Caco-2 (cell line): ENCODE measurements at regions not wholly inside any gene's neighbourhood (a gene's known extent, or its start where the extent isn't known, plus 50 kb on each side); places are given as distances from the start of the nearest gene placed in this dataset.

Experiments used
- BruUV-seq: library from RNA; stranded (reverse); fragments of 400-500 nt; replicated peaks from 2 replicates; lab custom pipeline; 2021; lab: Mats Ljungman, UMichigan
- CTCF ChIA-PET: fragments of 300-600 bp; sonication (Branson Sonifier 250); formaldehyde crosslinking; loops from one replicate; lab custom pipeline; 2022; ENCODE audit warnings: antibody characterized with exemption; lab: Charles Lee
- POLR2A ChIA-PET: fragments of 300-600 bp; sonication (Branson Sonifier 250); formaldehyde crosslinking; loops from one replicate; lab custom pipeline; 2022; ENCODE audit warnings: antibody characterized with exemption; lab: Charles Lee
- DNase-seq, 2 experiments: peaks; one replicate each; pipeline versions ENCODE4 v3.0.0 to v3.0.0-alpha.2; 2020 to 2022
- H3K27me3 ChIP-seq: replicated peaks from 2 replicates; pipeline ENCODE4 v1.6.0; 2011; ENCODE audit warnings: low read length; ENCODE audit not compliant: control insufficient read depth, insufficient read depth
- H3K36me3 ChIP-seq: 2 replicates; pipeline ENCODE4 v1.5.1; 2011; ENCODE audit warnings: low read length; ENCODE audit not compliant: control insufficient read depth, insufficient read depth
- H3K4me1 ChIP-seq: fragments of 250-450 bp; sonication (Bioruptor Pico); 2 replicates; pipeline ENCODE4 v1.5.1; 2020; ENCODE audit warnings: mild to moderate bottlenecking
- H3K4me3 ChIP-seq: 2 replicates; pipeline ENCODE4 v1.5.1; 2011; ENCODE audit warnings: low read depth, mild to moderate bottlenecking, control low read depth, low read length
- H3K9me3 ChIP-seq: fragments of 250-450 bp; sonication (Bioruptor Pico); 2 replicates; pipeline ENCODE4 v1.5.1; 2020; ENCODE audit warnings: mild to moderate bottlenecking, moderate library complexity
- H3K27ac Mint-ChIP-seq: one replicate; pipeline ENCODE4 v1.8.0; 2022; ENCODE audit warnings: mixed read lengths; ENCODE audit not compliant: unreplicated experiment
- H3K27me3 Mint-ChIP-seq: one replicate; pipeline ENCODE4 v1.8.0; 2022; ENCODE audit warnings: mixed read lengths; ENCODE audit not compliant: insufficient read depth, unreplicated experiment
- H3K36me3 Mint-ChIP-seq: one replicate; pipeline ENCODE4 v1.8.0; 2022; ENCODE audit warnings: mild to moderate bottlenecking, mixed read lengths; ENCODE audit not compliant: insufficient read depth, unreplicated experiment
- H3K4me1 Mint-ChIP-seq: one replicate; pipeline ENCODE4 v1.8.0; 2022; ENCODE audit warnings: low read depth, mixed read lengths; ENCODE audit not compliant: unreplicated experiment
- H3K4me3 Mint-ChIP-seq: one replicate; pipeline ENCODE4 v1.8.0; 2022; ENCODE audit warnings: mild to moderate bottlenecking, moderate library complexity, mixed read lengths; ENCODE audit not compliant: unreplicated experiment
- H3K9me3 Mint-ChIP-seq: one replicate; pipeline ENCODE4 v1.8.0; 2022; ENCODE audit warnings: mixed read lengths; ENCODE audit not compliant: unreplicated experiment
- CTCF ChIP-seq, 2 experiments: fragments of 200-600 bp in 1 of 2; IDR thresholded peaks; 1 replicate in 1 of 2; 2 replicates in 1 of 2; pipeline versions ENCODE4 v1.5.1 to v1.8.0; 2011 to 2022; ENCODE audit warnings: antibody characterized with exemption in 1 of 2, control low read depth in 1 of 2, inconsistent platforms in 1 of 2, low read depth in 1 of 2, low read length in 1 of 2, mild to moderate bottlenecking in 1 of 2, moderate library complexity in 1 of 2; ENCODE audit not compliant: insufficient read depth in 1 of 2, severe bottlenecking in 1 of 2, unreplicated experiment in 1 of 2
- intact Hi-C: fragments of 100-400 bp; cut with micrococcal nuclease; formaldehyde crosslinking; loops from one replicate; pipeline ENCODE4 v1.10.0; 2022; ENCODE audit not compliant: unreplicated experiment

GRCh38 chr1:167158813-167159275 lies 61.8 kb upstream of the POU2F1 start:
- TF ChIP-seq CTCF (IDR thresholded peaks at IDR 0.05; ENCODE audit: insufficient read depth in 1 of 2, low read depth in 1 of 2, low read length in 1 of 2, severe bottlenecking in 1 of 2, unreplicated experiment in 1 of 2): no peak
- H3K4me1 Mint-ChIP-seq: peaks cover 15% of the 10 kb centered on the region
- BruUV-seq: no TSS peak
- ChIA-PET POLR2A (no interaction called here), CTCF (no interaction called here)
- no peaks in the 10 kb centered on the region for H3K27me3 ChIP-seq
- peaks cover 23% of the 10 kb centered on the region for H3K9me3 Mint-ChIP-seq
- H3K4me3 Mint-ChIP-seq: no peak overlapping the region
- H3K4me3 ChIP-seq: no peak overlapping the region
- H3K36me3 Mint-ChIP-seq: peaks cover 13% of the 10 kb centered on the region
- peaks cover 34% of the 10 kb centered on the region for H3K4me1 ChIP-seq
- H3K27me3 Mint-ChIP-seq: no peaks in the 10 kb centered on the region
- H3K9me3 ChIP-seq: peaks cover 14% of the 10 kb centered on the region
- H3K36me3 ChIP-seq: no peaks in the 10 kb centered on the region; the same call in 1 of the 2 replicates
- intact Hi-C loops: no loop called here
- no peak for DNase-seq
- H3K27ac Mint-ChIP-seq: no peak overlapping the region

GRCh38 chr1:167159782-167160181 lies 60.9 kb upstream of the POU2F1 start:
- ChIA-PET POLR2A (interaction anchor here (0.8 kb wide), 1 partner anchor 61 kb away, joined by 4 read pairs; the partner anchor contains the start of gene POU2F1), CTCF (interaction anchor here (1.0 kb wide), 1 partner anchor 61 kb away, joined by 4 read pairs; no protein-coding TSS in a partner anchor)
- DNase-seq: no peak
- H3K36me3 ChIP-seq: no peaks in the 10 kb centered on the region; the same call in 1 of the 2 replicates
- Mint-ChIP-seq H3K4me3 (no peak overlapping the region), H3K27me3 (no peaks in the 10 kb centered on the region), H3K4me1 (peaks cover 17% of the 10 kb centered on the region), H3K27ac (no peak overlapping the region), H3K9me3 (peaks cover 23% of the 10 kb centered on the region), H3K36me3 (peaks cover 13% of the 10 kb centered on the region)
- no peak overlapping the region for H3K4me3 ChIP-seq
- H3K27me3 ChIP-seq: no peaks in the 10 kb centered on the region
- peaks cover 14% of the 10 kb centered on the region for H3K9me3 ChIP-seq
- intact Hi-C loops: no loop called here
- H3K4me1 ChIP-seq: peaks cover 34% of the 10 kb centered on the region
- TF ChIP-seq CTCF (IDR thresholded peaks at IDR 0.05; ENCODE audit: insufficient read depth in 1 of 2, low read depth in 1 of 2, low read length in 1 of 2, severe bottlenecking in 1 of 2, unreplicated experiment in 1 of 2): no peak
- BruUV-seq: no TSS peak

GRCh38 chr1:167161242-167161641 lies 59.4 kb upstream of the POU2F1 start:
- Histone ChIP-seq H3K9me3 (peaks cover 14% of the 10 kb centered on the region), H3K4me3 (no peak overlapping the region), H3K4me1 (peaks cover 34% of the 10 kb centered on the region), H3K36me3 (no peaks in the 10 kb centered on the region; the same call in 1 of the 2 replicates), H3K27me3 (no peaks in the 10 kb centered on the region)
- H3K4me3 Mint-ChIP-seq: no peak overlapping the region
- no TSS peak for BruUV-seq
- peaks cover 13% of the 10 kb centered on the region for H3K36me3 Mint-ChIP-seq
- CTCF ChIA-PET: interaction anchor here (0.6 kb wide), 1 partner anchor 59 kb away, joined by 3 read pairs; the partner anchor contains the start of gene POU2F1
- no peaks in the 10 kb centered on the region for H3K27me3 Mint-ChIP-seq
- DNase-seq: peak; percentile 65 to 75
- peak overlapping the region; percentile 69 for H3K27ac Mint-ChIP-seq
- peaks cover 23% of the 10 kb centered on the region for H3K9me3 Mint-ChIP-seq
- TF ChIP-seq CTCF (IDR thresholded peaks at IDR 0.05; ENCODE audit: insufficient read depth in 1 of 2, low read depth in 1 of 2, low read length in 1 of 2, severe bottlenecking in 1 of 2, unreplicated experiment in 1 of 2): no peak
- intact Hi-C loops: loop anchor here (1.0 kb wide), 1 partner anchor 59 kb away; the partner anchor contains the start of gene POU2F1
- H3K4me1 Mint-ChIP-seq: peaks cover 23% of the 10 kb centered on the region
- POLR2A ChIA-PET: no interaction called here
